Posterior cingulate gyrus (tissue), 11 donors: ENCODE measurements at regions not wholly inside any gene's neighbourhood (a gene's known extent, or its start where the extent isn't known, plus 50 kb on each side); places are given as distances from the start of the nearest gene placed in this dataset.

Experiments used
- DNase-seq, 10 donors: peaks; one replicate each; pipeline versions ENCODE4 v3.0.0 to v3.0.0-alpha.2; 2020 to 2021; ENCODE audit warnings: mixed read lengths in 3 of 10
- intact Hi-C: fragments of 100-400 bp; cut with DNase I; formaldehyde crosslinking; loops from one replicate; pipeline ENCODE4 v1.15.1; 2023

- intact Hi-C loops = no loop called here
- DNase-seq = no peak
These were observed 69.6 kb downstream of the MDH1 start for GRCh38 chr2:63658176-63658968.

GRCh38 chr2:63660060-63660459 is 71.3 kb downstream of the MDH1 start:
- DNase-seq = no peak
- intact Hi-C loops = no loop called here

DNA sequence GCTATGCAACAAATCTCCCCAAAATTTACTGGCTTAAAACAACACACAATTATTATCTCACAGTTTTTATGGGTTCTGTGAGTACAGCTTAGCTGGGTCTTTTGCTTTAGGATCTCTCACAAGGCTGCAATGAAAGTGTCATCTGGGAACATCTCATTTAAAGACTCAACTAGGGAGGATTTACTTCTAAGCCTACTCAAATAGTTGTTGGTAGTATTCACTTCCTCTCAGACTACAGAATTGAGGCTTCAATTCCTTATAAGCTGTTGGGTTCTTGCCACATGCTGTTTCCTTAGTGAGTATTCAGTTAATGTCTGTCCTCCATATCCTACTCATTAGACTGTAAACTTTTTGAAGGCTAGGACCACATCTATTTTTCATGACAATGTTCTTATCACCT is 72.3 kb downstream of the MDH1 start:
- intact Hi-C loops = no loop called here
- no peak for DNase-seq

- intact Hi-C loops = no loop called here
- no peak for DNase-seq
These were observed 73.5 kb downstream of the MDH1 start for GRCh38 chr2:63662028-63662804.

- peak in 2 of 10 donors; percentile 3 to 37 for DNase-seq
- intact Hi-C loops = no loop called here
These were observed 74.5 kb downstream of the MDH1 start for GRCh38 chr2:63663013-63663864.

DNA sequence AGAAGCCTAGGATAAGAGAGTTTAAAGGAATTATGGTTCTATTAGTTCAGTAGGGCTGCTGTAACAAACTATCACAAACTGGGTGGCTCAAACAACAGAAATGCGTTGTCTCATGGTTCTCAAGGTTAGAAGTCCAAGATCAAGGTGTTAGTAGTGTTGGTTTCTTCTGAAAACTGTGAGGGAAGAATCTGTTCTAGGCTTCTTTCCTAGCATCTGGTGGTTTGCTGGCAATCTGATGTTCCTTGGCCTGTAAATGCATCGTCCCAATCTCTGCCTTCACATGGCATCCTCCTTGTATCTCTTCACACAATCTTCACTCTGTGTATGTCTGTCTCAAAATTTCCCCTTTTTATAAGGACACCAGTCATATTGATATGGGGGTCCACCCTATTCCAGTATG is 76.3 kb downstream of the MDH1 start:
- intact Hi-C loops = no loop called here
- DNase-seq = no peak

DNA sequence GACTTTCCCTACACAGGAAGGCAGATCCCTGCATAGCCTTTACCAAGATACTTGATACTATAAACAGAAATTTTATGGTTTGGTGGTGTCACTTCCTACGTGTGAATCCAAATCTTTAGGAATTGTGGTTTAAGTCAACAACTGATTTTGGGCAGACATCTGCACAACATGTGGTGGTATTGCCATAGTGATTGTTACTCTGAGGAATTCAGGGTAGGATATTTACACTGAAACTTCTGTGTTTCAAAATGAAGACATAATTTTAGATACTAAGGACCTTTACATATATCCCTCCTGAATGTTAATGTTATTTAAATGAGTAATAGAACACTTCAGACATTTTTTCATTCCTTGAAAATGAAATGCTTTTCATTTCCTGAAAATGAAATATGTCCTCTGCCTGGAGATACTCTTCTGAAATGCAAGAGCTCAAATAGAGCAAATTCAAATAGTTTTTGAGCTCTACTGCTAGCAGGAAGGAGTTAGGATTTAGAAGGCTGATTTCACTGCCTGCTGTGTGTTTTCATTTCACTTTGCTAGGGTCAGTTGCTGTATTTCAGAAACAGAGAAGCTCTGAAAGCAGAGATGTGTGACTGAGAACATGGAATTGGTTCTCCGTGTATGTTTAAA is 77.2 kb downstream of the MDH1 start:
- intact Hi-C loops = no loop called here
- no peak for DNase-seq

GRCh38 chr2:63667132-63667700 is 78.5 kb downstream of the MDH1 start:
- DNase-seq = no peak
- intact Hi-C loops = no loop called here

GRCh38 chr2:63668000-63668399 is 79.2 kb downstream of the MDH1 start:
- intact Hi-C loops = no loop called here

GRCh38 chr2:63668466-63668865 is 79.7 kb downstream of the MDH1 start:
- no peak for DNase-seq
- intact Hi-C loops = no loop called here

More at GRCh38 chr2:63668000-63668399, 79.2 kb downstream of the MDH1 start:
- no peak for DNase-seq

GRCh38 chr2:63669596-63669995 is 80.8 kb downstream of the MDH1 start:
- intact Hi-C loops = no loop called here
- DNase-seq = no peak

- intact Hi-C loops = no loop called here
- no peak for DNase-seq
These were observed 85.2 kb downstream of the MDH1 start for GRCh38 chr2:63673865-63674533.

GRCh38 chr2:63675026-63675425 is 86.3 kb downstream of the MDH1 start:
- DNase-seq = no peak
- intact Hi-C loops = no loop called here

DNA sequence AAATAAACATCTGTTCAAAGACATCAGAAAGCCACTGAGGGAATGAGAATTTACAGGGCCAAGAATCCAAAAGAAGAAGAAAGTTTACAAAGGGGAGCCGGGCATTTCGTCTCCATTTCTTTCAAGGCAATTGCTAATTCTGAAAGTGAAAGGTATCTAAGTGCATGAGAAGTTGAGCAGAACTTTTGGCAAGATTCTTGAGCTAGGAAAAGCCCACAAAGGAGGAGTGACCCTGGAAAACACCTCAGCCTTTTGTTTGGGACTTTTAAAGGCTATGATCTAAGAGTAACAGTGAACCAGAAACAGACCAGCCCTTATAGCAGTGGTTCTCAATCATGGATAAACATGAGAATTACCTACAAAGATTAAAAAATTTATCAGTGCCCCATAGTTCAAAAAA is 87.4 kb downstream of the MDH1 start:
- no peak for DNase-seq
- intact Hi-C loops = no loop called here

GRCh38 chr2:63678085-63678484 is 89.3 kb downstream of the MDH1 start:
- intact Hi-C loops = no loop called here
- DNase-seq = no peak

GRCh38 chr2:63678551-63678950 is 89.8 kb downstream of the MDH1 start:
- DNase-seq = no peak
- intact Hi-C loops = no loop called here

- DNase-seq = no peak
- intact Hi-C loops = no loop called here
These were observed 90.6 kb downstream of the MDH1 start for GRCh38 chr2:63679252-63679855.

GRCh38 chr2:63680455-63680854 is 91.7 kb downstream of the MDH1 start:
- intact Hi-C loops = no loop called here
- no peak for DNase-seq

- intact Hi-C loops = no loop called here
- DNase-seq = no peak
These were observed 93.1 kb downstream of the MDH1 start for GRCh38 chr2:63681896-63682295.
